ENCODE measurements at regions not wholly inside any gene's neighbourhood (a gene's known extent, or its start where the extent isn't known, plus 50 kb on each side); places are given as distances from the start of the nearest gene placed in this dataset.

DNA sequence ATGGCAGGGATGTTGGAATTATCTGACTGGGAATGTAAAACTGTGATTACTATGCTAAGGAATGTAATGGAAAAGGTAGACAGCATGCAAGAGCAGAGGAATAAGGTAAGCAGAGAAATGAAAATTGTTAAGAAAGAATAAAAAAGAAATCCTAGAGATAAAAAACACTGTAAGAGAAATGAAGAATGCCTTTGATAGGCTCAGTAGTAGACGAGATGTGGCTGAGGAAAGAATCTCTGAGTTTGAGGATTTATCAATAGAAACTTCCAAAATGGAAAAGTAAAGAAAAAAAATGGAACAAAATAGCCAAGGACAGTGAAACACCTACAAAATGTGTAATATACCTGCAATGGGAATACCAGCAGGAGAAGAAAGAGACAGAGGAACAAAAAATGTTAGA, 468.5 kb upstream of the PIK3R1 start:
- TF ChIP-seq, protein P1, sequence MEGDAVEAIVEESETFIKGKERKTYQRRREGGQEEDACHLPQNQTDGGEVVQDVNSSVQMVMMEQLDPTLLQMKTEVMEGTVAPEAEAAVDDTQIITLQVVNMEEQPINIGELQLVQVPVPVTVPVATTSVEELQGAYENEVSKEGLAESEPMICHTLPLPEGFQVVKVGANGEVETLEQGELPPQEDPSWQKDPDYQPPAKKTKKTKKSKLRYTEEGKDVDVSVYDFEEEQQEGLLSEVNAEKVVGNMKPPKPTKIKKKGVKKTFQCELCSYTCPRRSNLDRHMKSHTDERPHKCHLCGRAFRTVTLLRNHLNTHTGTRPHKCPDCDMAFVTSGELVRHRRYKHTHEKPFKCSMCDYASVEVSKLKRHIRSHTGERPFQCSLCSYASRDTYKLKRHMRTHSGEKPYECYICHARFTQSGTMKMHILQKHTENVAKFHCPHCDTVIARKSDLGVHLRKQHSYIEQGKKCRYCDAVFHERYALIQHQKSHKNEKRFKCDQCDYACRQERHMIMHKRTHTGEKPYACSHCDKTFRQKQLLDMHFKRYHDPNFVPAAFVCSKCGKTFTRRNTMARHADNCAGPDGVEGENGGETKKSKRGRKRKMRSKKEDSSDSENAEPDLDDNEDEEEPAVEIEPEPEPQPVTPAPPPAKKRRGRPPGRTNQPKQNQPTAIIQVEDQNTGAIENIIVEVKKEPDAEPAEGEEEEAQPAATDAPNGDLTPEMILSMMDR (IDR thresholded peaks at IDR 0.05) = no peak
- no peak for TF ChIP-seq EP300 (IDR thresholded peaks at IDR 0.05)
- TF ChIP-seq POLR2A (IDR thresholded peaks at IDR 0.05) = no peak

Data from tibial nerve (tissue), 4 donors.